ENCODE measurements at regions not wholly inside any gene's neighbourhood (a gene's known extent, or its start where the extent isn't known, plus 50 kb on each side); places are given as distances from the start of the nearest gene placed in this dataset.
A peak's percentile ranks its signal among the peaks of the same experiment; 100 is the strongest.

DNA sequence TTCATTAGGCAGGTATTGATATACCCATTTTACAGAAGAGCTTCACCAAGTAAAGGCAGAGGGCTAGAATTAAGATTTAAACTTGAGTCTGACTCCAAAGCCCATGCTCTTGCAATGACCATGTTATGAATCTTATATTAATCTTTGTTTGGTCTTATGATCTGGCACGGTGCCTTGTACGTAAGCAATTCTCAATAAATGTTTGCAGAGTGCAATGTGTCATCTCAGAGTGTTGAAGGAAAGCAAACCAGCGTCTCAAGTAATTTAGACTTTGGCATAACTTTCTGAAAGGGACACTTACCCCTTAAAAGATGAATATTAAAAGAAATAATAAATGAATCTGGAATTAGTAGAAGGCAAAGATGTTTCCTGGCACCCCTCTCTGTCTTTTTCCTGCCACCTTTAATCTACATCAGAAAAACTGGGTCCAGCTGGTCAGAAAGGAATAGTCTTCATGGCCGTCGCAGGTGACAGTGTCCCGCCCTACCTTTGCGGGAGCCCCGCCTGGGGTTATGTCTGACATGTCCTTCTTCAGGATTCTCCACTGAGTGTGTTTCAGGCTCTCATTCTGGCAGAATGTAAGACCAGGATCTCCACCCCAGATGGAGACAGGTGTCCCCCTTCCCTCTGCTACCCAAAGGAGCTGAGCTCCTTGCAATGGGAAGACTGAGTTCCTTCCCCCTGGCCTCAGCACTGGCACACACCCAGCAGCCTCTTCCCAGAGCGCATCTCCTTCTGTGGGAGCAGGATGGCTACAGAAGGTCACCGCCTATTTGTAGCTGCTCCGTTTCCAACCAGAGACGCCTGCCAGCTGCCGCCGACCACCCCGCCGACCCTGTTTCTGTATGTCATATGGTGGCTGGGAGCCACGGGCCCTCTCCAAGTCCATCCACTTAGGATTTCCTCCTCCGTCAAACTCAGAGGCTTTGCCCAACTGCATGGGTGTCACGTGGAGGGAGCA lies 266.3 kb upstream of the ECI2 start:
- no peak for DNase-seq

DNA sequence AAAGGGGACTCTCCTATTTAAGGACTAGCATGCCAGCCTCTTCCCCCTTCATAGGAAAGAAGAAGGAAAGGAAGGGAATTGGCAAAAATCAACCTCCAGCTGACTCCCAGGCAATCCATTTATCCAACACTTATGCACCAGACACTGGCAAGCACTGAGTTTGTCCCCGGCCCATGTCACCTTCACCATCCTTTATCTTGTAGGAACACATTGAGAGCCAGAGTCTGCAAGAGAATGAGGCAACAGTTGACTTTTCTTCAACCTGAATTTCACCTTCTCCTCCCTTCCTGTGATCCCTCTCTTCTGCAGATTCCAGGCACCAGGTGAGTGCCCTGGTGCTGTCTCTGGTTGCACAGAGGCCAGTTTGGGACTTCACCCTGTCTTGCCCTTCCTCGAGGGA lies 264.3 kb upstream of the ECI2 start:
- no peak for DNase-seq

DNA sequence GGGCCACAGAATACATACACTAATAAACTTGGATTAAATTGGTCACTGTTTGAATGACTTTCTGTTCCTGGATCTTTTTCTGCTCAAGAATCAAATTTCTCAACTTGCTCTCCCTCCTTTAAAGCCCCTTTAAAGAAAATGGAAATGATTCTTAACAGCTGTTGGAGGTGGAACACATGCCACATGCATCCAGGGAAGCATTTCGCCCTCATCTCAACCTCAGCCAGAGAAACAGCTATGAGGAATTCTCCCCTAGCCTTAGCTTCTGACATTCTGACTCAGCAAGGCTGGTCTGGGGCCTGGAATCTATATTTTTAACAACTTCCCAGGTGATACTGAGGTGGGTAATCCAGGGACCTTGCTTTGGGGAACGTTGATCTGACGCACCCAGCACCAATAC lies 263.4 kb upstream of the ECI2 start:
- no peak for DNase-seq

DNA sequence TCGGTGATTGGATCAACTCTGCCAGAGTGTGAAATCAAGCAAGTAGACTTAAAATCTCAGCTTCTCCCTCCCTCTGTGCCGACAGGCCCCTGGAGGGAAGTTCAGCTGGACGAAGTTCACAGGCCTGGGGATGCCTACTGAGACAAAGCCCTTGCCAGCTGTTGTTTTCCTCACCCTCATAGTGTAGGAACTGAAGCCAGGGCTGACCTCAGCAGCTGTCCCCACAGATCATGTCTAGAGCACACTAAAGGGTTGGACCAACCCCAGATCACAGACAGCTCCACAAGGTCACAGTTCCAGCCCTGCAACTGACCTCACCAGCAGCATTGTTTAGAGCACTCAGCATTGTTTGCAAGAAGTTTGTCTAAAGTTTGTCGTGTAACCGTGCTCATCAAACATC lies 261.9 kb upstream of the ECI2 start:
- DNase-seq, result no peak

DNA sequence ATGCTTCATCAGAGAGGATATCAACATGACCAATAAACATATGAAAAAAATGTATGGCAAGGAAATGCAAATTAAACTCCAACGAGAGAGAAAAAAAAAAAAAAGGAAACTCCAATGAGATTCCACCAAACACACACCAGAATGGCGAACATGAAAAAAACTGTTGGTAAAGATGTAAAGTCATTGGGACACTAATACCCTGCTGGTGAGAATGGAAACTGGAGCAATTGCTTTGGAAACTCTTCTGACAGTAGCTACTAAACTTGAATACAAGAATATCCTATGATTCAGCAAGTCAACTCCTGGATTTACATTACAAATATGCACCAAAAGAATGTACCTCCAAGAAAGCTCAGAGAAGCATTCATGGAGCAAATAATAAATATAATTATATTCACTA lies 260.7 kb upstream of the ECI2 start:
- DNase-seq, result no peak

DNA sequence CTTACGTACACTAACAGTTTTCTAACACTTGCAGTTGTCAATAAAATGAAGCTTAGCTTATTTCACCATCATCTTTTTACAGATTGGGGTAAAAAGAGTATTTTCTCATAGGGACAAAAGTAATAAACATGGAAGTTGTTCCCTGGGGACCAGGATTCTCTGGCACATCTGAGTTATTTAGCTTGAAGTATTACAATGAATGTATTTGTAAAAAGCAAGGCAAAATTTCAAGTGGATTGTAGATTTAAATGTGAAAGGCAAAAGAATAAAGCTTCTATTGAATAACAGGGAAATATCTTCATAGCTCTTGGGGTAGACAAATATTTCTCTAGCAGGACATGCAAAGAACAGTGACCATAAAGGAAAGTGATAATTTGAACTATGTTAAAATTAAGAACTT lies 260.0 kb upstream of the ECI2 start:
- no peak for DNase-seq

DNA sequence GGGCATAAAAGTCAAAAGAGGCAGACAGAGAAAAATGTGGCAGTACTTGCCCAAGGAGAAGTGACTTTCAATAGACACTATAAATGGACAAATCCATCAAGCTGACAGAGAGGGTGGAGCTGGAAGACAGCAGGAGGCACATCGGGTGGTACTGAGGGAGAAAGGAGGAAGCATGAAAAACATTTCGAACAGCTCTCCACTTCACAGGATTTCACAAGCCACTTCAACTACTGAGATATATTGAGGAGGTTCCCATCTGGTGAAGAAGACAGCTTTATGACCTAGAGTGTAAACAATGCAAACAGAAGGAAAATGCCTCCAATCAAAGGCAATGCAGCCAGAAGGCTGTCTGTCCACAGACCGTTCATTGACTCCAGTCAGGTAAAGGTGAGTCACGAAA lies 259.4 kb upstream of the ECI2 start:
- peak; percentile 73 for DNase-seq

DNA sequence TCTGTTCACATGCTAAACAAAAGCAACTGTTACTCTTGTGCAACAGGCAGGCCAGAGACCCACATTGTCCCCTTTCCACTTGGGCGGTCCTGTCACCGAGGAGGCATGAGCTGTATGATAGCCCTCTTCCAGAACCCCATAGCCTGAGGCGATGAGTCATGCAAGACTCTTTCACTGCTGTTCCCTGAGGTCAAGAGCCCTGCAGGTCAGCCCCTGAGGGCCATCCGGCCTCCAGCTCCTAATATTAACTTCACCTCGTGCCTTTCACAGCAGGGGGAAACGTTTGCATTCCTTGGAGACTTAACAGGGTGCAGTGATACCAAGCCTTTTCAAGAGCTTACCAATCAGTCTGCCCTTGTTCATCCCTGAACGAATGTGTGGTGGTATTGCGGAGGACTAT lies 253.3 kb upstream of the ECI2 start:
- peak; percentile 19 for DNase-seq

DNA sequence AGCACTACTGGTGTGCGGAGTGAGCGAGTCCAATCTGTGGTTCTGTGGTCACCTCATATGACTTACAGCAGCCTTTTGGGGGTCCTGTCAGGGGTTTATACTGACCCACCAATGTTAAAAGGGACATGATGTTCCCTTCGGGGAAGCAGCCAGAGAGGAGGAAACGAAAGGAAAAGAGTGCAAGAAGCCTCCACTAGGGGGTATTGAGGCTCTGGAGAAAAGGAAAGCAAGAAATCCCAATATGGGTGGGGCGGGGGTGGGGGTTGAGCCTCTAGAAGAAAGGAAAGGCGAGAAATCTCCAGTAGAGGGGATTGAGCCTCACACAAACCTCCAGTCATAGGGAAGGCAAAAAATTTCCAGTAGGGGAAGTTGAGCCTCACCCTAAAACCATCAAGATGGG lies 249.3 kb upstream of the ECI2 start:
- no peak for DNase-seq

DNA sequence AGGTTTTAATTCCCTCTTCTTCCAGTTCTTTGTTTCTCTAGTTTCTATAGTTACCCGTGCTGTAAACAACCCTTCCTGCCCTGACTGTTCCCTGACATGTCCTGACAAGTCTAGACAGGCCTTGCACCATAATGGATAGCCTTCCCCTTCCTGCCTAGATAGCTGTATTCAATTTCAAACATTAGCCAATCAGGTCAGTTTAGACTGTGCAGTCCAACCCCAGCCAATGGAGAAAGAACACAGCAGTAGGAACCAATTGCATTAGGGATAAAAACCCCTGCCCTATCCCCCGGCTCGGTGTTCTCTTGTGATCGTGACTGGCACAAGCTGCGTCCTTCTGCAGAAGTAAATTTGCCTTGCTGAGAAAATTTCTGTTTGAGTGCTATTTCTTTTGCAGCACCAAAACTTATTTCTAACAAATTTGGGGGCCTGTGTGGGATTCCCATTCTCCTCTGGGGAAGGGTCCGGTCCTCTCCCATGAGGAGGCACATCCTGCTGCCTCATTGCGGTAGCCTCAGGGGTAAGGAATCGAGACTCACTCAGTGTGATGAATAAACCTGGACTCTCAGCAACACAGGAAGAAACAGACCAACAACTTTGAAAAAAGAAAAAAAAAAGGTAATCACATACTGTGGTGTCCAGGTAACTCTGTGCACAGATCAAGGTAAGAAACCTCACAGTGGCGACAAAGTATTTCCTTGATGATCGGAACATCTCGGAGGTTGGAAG lies 248.7 kb upstream of the ECI2 start:
- no peak for DNase-seq

DNA sequence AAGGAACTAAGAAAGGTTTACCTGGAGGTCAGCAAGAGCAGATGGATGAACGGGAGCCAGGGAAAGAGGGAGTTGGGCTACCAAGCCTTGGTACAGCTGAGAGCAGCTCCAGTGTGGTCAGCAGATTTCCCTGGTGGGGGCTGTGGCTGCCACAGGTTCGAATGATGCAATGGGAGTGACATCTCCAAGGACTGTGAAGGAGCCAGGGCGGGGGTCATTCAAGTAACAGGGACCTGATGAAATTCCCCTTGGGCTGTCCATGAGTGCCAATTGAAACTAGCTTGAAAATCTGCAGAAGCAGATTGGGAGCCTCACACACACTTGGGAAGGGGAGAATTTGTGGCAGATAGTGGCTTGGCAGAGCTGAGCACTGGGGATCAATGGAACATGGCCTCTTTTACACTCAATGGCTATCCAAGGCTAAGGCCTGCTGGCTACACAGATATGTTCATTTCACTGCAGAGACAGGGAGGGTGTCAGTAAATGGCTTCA lies 247.0 kb upstream of the ECI2 start:
- no peak for DNase-seq

DNA sequence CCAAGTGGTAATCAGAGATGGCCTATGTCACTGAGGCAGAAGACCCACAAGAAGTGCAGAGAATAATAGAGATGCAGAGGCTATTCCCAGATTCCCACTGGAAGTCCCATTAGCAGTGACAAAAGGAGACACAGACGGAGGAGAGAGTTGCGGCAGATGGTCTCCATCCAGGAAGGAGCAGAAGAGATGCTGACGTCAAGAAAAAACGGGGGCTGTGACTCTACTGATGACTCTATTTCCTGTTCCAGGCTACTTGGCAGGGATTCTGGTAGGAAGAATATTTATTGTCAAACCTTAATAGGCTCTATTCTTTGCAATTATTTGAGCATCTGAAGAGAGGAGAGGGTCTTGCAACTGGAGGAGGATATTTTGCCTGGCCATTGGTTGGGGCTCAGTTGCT lies 246.0 kb upstream of the ECI2 start:
- no peak for DNase-seq

DNA sequence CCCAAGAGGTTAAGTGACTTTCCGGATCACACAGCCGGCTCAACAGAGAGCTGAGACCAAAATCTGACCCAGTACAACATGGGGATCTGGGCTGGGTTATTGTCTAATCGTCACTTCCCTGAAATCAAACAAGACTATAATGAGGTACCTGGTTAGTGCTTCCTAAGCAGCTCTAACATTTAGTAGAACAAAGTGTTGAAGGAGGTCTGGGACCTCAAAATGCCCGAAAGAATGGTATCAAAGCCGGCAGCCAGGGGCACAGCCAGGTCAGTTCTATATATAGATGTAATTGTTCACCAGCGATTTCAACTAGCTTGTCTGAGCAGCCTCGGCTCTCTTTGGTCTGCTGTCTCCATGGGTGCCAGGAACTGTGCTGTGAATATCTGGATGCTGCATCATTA lies 245.5 kb upstream of the ECI2 start:
- DNase-seq, result no peak

DNA sequence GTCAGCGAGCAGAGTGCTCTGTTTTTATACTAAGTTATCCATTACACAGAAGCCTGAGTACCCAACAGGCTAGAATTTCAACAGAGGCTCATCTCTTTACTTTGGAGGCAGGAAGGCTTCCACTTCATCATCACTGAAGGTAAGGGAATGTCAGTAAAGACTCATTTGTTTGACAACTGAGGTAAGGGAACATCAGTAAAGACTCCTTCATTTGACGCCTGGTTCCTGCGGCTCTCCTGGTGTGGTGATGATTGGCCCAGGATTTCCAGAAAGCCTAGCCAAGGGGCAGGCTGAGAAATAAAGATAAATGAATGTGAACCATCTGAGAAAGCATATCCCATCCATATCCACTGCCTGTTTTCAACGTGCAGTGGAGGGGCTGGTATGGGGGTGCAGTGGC lies 244.6 kb upstream of the ECI2 start:
- DNase-seq, result no peak

DNA sequence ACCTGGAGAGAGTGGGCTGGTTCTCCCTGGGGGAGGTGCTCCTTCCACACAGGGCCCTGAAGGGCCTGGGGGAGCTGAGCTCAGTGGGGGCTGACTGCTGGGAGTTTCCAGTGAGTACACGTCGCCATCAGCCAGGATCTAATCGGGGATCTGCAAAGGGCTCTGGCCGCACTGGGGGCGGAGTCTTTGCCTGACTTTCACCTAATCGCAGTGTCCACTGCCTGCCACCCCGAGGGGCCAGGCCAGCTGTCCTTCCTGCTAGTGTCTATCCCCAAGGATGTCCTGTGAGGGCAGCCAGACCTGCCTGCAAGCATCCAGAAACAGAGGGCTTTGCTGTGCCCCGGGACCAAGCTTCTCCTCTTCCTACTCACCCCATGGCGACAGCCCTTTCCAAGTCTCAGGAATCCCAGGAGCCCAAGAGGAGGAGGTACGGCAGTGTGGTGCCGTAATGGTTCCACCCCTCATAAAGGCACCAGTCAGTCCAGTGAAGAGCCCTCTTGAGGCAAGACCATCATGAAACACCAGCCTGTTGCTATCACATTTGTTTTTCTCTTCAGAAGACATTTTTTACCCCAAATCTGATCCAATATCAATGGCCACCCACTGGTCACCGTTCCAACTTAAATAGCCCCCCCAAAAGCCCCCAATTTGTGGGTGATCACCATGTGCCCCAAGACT lies 243.1 kb upstream of the ECI2 start:
- no peak for DNase-seq

DNA sequence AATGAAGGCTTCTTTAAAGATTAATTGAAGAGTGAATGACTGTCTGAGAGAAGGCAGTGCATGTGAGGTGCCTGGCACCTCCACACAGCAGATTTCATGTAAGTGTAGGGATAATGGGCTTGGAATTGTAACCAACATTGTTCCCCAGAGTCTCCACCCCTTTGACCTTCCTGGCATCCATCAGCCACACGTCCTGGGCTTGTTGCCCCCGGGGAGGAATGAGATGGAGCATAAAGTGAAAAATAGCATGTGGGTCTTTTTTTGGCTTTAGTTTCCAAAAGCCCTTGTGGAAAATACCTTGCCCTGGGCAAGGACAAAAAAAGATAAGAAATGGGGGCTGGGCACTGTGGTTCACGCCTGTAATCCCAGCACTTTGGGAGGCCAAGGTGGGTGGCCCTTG lies 242.2 kb upstream of the ECI2 start:
- no peak for DNase-seq

DNA sequence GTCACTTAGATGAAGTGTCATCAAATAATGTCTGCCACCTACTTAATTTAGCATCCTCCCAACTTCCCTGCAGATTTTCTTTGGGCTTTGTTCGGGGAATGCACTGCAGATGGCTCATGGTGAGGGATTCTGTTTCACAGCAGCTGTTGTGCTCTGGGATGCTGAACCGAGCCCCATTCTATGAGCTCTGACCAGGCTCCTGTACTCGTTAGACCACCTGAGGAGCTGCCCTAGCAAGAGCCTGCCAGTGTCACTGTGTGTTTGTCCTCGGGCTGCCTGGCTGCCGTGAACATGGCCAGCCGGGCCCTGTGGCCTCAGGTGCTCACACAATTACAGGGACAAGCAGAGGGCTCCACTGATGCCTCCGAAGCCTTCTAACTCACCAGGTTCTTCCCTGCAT lies 238.8 kb upstream of the ECI2 start:
- no peak for DNase-seq

DNA sequence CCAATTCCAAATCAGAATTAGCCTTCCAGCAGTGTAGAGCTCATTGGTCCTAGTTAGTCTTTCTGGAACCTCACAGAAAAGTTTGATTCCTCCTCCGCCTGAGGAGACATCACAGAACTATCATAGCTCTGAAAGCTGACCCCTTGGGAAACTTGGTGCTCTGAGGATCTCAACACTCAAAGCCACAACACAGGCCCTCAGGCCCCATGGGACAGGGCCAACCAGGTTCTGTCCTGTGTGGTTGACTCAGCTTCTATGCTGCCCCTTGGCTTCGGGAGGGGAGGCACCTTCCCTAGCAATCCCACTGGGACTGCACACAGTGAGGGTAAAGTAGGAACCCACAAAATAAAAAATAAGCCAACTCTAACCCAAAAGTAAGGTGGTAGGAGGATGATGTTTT lies 237.5 kb upstream of the ECI2 start:
- no peak for DNase-seq

DNA sequence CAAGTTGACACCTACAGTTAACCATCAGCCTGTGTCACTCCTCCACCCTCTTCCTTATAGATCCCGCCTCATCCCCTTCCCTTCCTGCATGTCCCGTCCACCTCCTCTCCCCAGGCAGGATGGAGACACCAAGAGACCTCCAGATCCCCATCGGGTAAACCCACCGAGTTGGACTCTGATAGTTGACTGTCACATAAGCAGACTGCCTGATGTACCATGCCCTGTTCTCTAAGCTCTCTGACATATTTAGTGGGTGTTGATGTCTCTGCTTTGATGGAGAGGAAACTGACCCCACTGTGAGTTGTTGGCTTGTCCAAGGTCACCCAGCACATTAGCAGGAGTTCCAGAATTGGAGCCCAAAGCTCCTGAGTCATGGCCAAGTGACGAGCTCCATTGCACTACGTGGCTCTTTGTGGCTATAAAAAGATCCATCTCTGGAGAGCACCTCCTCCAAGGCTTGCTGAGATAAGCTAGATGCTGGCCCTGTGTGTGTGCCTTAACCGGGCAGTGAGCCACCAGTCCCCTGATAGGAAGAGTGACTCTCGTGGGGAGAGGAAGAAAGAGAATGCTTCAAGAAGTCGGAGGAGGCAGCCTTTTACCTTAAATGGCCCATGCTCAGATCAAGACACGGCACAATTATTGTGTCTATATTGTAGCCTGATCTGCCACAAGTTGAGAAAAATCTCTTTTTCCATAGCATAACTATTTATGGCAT lies 236.0 kb upstream of the ECI2 start:
- DNase-seq, result no peak

DNA sequence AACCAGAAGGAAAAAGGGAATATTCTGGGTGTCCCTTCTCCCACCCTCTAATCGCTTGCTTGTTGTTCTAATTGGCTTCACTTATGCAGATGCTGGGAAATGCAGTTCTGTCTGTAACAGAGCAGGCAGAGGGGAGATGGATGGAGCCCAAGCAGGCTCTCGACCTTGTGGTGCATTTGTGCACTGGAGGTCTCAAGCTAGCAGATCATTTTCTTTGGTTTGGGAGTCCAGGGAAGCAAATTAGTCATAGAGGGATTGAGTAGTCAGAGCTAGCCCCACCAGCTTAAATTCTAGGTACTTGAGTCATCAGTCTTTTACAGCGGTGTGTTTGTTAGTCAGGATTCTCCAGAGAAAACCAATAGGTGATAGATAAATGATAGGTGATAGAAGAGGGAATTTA lies 234.7 kb upstream of the ECI2 start:
- no peak for DNase-seq

DNA sequence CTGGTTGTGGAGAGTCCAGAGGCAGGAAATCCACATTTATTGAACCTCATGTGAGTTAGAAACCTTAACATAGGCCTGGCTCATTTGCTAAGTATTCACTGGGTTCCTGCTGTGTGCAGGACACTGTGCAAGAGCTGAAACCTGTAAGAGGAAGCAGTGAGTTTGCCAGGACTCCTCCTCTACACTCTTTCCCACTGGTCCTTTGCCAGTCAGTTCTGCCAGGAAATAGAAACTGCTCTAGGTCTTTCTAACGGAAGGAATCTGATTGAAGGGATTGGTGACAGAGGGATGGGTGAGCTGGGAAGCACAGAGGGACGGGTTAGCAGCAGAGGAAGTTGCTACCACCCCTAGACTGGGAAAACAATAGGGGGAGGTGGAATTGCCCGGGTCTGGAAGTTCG lies 234.2 kb upstream of the ECI2 start:
- DNase-seq, result no peak

DNA sequence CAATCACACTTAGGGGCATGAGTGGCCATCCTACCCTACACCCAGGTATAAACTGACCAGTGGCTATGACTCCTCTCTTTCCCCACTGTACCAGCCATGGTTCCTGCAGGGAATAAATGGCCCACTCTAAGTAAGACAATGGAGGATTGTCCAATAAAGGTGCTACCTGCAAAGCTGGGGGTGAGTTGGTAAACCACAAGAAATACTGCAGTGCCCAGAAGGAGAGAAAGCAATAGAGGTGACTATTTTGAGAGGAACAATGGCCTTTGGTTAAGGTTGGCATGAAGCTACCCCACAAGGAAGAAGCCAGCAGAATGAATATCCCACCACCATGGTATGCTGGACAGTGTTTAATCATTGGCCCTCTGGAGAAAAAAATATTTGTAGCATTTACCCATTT lies 233.3 kb upstream of the ECI2 start:
- no peak for DNase-seq

DNA sequence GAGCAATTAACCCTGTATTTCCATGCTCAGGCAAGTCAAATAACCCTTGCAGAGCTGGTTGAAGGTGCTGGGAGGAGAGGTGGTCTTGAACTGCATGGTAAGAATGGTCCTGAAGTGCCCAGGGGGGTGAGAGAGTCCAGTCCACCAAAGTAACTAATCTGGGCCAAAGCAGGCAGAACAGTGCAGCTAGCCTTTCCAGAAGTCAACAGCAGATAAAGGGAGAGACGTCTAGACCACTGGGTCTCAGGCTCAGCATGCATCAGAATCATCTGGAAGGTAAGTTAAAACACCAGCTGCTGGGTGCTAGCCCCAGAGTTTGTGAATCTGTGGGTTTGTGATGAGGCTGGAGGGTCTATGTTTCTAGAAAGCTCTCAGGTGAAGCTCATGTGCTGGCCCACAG lies 232.3 kb upstream of the ECI2 start:
- no peak for DNase-seq

Measured in NCI-H510A (cell line).